ENCODE measurements at regions not wholly inside any gene's neighbourhood (a gene's known extent, or its start where the extent isn't known, plus 50 kb on each side); places are given as distances from the start of the nearest gene placed in this dataset.
"Not testable (repeated sequence)": the region's sequence is repeated elsewhere in the genome, so short reads cannot be mapped to it uniquely, and the experiment has no call there.

DNA sequence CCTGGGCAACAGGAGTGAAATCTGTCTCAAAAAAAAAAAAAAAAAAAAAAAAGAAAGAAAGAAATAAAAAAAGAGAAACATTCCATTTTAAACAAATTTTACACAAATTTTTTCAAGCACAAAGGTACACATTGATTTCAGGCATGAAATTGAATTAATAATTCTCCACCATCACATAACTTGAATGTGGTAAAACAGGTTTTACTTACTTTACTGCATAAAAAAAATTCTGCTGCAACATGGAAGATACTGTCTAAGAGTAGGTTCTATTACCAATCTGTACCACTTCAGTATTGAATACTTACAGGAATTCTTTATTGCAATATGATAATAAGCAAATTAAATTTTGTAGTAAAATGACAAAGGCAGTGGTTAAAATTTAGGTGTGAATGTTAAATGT lies 271.6 kb upstream of the ARSJ start:
- no peak for DNase-seq

GRCh38 chr4:114252499-114252898 lies 273.1 kb upstream of the ARSJ start:
- DNase-seq, result no peak

DNA sequence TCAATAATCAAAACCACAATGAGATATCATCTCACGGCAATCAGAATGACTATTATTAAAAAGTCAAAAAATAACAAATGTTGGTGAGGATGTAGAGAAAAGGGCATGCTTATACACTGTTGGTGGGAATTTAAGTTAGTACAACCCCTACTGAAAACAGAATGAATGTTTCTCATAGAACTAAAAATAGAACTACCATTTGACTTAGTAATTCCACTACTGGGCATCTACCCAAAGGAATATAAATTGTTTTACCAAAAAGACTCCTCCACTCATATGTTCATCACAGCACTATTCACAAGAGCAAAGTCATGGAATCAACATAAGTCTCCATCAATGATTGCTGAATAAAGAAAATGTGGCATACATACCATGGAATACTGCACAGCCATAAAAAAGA lies 278.1 kb upstream of the ARSJ start:
- DNase-seq, result no peak

DNA sequence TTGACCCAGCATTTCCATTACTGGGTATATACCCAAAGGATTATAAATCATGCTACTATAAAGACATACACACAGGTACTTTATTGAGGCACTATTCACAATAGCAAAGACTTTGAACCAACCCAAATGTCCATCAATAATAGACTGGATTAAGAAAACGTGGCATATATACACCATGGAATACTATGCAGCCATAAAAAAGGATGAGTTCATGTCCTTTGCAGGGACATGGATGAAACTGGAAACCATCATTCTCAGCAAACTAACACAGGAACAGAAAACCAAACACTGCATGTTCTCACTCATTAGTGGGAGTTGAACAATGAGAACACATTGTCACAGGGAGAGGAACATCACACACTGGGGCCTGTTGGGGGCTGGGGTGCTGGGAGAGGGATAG lies 283.0 kb upstream of the ARSJ start:
- DNase-seq, result not testable (repeated sequence)

- no peak for DNase-seq
Observed at GRCh38 chr4:114263233-114263632, 283.8 kb upstream of the ARSJ start.

GRCh38 chr4:114264452-114264851 lies 285.0 kb upstream of the ARSJ start:
- DNase-seq, result no peak

DNA sequence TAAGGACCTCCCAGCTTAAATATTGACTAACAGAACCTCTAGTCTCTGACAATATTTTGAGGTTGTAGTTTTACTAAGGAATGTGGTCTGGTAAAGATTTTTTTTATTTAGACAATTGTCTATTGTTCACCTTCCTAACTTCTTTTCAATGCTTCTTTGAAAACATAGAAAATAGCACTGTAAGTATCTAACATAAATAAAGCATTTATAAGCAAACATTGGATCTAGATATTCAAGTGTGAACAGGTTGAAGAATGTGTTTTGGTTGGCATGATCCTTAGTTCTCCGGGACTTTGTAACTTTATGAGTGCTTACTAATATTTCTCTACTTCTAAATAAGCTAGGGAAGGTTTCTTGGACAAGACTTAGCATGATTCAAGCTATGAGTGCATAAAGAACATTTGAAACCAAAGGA lies 285.4 kb upstream of the ARSJ start:
- DNase-seq, result no peak

GRCh38 chr4:114265342-114265741 lies 285.9 kb upstream of the ARSJ start:
- DNase-seq, result no peak

GRCh38 chr4:114267976-114268375 lies 288.5 kb upstream of the ARSJ start:
- DNase-seq, result no peak

- no peak for DNase-seq
Observed at GRCh38 chr4:114271031-114271430, 291.6 kb upstream of the ARSJ start.

DNA sequence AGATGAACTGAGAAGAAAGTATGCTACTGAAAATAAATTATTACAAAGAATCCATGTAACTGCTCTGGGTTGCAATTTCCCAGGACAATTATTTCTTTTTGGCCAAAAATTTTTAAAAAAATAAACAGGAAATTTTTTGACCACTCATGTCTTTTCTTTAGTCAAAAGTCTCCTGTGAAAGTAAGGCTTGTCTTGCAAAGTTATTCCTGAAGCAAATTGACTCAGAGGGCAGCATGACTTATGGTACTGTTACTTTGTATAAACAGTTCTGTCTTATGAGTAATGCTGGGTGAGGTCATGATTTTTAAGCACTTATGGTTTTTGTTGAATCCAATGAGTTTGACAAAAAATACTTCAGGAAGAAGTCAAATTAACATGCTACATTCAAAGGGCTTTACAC lies 292.8 kb upstream of the ARSJ start:
- DNase-seq, result no peak

DNA sequence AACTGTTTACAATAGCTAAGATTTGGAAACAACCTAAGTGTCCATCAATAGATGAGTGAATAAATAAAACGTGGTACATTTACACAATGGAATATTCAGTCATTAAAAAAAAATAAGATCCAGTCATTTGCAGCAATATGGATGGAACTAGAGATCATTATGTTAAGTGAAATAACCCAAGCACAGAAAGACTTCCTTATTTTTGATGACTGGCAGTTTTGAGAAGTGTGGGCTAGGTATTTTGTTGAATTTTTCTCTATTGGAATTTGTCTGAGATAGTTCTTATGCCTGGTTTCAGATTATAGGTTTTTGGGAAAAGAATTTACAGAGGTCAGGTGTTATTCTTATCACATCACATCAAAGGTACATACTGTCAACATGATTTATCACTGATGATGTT lies 293.8 kb upstream of the ARSJ start:
- no peak for DNase-seq

DNA sequence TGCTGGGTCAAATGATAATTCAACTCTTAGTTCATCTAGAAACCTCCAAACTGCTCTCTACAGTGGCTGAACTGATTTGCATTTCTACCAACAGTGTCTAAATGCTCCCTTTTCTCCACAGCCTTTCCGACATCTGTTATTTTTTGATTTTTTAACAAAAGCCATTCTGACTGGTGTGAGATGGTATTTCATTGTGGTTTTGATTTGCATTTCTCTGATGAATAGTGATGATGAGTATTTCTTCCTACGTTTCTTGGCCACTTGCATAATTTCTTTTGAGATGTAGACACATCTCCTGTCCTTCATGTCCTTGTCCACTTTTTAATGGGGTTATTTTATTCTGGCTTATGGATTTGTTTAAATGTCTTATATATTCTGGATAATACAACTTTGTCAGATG lies 298.2 kb upstream of the ARSJ start:
- DNase-seq, result no peak

GRCh38 chr4:114279066-114279465 lies 299.6 kb upstream of the ARSJ start:
- DNase-seq, result no peak

DNA sequence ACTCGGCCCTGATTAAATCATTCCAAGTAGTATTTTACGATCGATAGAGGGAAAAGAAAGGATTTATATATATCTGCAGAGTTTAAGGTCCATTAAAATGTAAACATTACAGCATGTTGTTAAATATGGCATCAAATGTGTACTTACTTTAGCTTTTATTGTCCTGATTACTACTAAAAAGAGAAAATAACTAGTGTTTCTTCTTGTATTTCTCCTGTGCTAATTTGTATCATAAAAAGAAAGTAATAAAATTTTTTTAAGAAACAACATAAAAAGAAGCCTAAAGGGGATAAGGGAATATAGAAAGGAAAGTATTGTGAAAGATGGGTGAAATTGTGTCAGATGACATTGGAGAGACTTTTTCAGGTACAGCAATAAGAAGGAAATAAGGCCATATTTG lies 300.3 kb upstream of the ARSJ start:
- DNase-seq, result no peak

- no peak for DNase-seq
Observed at GRCh38 chr4:114280645-114281044, 301.2 kb upstream of the ARSJ start.

DNA sequence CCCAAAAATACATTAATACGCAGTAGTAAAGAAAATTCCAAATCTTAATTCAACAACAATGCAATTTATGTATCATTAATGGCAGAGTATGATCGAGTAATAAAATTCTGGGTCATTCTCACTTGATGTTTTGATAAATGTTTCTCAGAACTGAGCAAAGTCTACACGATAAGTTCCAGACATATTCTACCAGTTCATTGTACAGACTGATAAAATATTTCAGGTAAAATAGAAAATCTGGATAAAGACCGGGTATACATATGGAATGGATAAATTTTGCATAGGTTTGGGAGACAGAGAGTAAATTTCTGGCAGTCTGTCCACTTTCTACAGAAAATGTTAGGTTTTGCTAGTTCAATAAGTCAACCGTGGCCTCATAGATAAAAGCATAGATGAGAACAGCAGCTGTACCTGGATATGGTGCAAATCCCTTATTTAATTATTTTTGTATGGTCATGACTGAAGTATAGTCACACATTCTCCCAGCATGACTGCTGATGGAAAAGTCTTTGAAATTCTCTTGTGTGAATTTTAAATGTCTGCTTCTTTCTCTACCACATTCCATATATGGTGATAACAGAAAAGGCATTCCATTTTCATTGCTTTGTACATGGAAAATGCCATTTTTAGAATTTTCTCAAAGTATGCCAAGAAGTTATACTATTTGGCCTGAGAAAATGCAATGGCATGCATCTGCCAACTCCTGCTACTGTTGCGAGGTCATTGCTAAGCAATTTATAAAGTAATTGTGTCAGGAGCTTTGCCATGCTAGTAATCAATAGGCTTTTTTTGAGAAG lies 301.9 kb upstream of the ARSJ start:
- no peak for DNase-seq

DNA sequence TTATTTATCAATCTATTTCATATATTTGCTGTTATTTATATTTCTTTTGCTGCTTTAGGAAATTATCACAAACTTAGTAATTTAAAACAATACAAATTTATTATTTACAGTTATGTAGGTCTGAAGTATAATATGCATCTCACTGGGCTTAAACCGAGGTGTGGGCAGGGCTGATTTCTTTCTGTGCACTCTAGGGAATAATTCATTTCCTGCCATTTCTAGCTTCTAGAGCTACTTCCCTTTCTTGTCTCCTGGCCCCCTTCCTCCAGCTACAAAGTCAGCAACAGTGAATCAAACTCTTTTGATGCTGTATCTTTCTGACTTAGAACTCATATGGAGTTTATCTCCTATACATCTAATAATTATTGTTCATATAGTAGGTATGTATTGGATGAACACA lies 303.5 kb upstream of the ARSJ start:
- no peak for DNase-seq

- no peak for DNase-seq
Observed at GRCh38 chr4:114284629-114285028, 305.2 kb upstream of the ARSJ start.

DNA sequence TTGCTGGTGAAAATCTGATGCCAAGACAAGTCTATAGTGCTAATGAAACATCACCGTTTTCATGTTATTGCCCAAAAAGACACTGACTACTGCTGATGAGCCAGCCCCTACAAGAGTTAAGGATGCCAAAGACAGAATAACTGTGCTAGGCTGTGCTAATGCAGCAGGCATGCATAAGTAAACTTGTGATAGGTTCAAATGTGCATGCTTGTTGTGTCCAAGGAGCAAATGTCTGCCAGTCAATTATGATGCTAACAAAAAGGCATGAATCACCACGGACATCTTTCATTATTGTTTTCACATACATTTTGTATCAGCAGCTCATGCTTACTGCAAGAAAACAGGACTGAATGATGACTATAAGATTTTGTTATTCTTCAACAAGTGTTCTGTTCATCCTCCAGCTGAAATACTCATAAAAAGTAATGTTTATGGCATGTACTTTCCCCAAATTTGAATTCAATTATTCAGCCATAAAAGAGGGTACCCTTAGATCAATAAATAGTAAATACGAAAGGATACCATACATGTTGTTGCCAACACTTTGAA lies 306.9 kb upstream of the ARSJ start:
- DNase-seq, result no peak

DNA sequence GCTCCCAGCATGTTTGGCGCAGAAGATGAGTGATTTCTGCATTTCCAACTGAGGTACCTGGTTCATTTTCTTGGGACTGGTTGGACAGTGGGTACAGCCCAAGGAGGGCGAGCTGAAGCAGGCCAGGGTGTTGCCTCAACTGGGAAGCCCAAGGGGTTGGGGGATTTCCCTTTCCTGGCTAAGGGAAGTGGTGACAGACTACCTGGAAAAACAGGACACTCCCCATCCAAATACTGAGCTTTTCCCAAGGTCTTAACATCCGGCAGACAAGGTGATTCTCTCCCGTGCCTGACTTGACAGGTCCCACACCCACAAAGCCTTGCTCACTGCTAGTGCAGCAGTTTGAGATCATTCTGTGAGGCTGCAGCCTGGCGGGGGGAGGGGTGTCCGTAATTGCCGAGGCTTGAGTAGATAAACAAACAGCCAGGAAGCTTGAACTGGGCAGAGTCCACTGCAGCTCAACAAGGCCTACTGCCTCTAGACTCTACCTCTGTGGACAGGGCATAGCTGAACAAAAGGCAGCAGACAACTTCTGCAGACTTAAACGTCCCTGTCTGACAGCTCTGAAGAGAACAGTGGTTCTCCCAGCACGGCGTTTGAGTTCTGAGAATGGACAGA lies 307.7 kb upstream of the ARSJ start:
- DNase-seq, result no peak

GRCh38 chr4:114296126-114296525 lies 302.5 kb upstream of the UGT8 start:
- no peak for DNase-seq

DNA sequence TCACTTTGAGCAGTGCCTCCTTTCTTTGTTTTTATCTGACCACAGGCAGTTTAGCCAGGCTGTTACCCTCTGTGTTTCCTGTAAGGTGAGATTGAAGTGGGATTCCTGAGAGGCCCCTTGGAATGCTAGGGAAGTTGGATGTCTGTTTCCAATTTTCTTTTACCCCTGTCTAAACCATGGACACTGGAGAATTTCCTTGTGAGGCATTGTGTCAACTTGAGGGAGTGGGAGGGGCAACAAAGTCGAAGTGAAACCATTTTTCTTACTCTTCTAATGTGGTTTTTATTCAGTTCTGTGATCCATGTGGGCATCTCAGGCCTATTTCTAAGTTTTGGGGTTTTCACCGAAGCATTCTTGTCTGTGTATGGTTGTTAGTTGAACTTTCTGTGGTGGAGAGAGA lies 296.1 kb upstream of the UGT8 start:
- DNase-seq, result no peak

DNA sequence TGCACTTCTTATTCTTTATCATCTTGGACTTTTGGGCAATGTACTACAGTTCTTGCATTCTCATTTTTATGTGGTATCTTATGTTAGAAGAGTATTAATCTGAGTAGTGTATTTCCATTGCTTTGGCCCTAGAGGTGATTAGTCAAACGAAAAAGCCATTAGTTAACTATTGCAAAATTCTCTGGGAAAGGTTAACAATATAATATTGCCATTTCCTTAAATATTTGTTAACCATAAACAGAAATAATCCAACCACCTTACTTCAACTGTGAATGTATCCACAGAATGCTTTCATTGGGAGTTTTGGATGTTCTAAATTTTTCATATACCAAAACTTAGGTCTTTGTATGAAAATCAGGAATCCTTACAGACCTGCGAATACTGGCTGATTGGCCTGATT lies 294.6 kb upstream of the UGT8 start:
- DNase-seq, result no peak

DNA sequence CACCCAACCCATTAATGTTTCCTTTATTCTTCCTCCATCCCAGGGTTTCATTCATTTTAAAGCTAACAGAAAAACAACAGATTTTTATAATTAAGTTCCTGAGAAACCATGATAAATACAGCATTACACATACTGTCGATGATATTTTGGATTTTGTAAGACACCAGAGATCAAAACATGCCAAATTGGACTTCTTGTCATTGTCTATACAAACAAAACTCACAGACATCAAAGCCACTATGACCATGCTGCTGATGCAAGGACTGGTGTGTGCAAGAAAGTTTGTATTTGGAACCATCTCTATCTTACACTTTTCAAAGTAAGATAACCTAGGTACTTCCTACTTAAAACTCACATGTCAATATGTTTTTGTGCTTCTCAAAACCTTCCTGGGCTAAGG lies 294.0 kb upstream of the UGT8 start:
- DNase-seq, result no peak
